IMR-90 (cell line): ENCODE measurements at regions not wholly inside any gene's neighbourhood (a gene's known extent, or its start where the extent isn't known, plus 50 kb on each side); places are given as distances from the start of the nearest gene placed in this dataset.

Experiments used
- ATAC-seq: fragments of 200-7000 bp; cut with Tn5 transposase; 2 replicates; pipeline ENCODE4 v1.9.1; 2020; ENCODE audit warnings: low read depth, mild to moderate bottlenecking, moderate library complexity
- BruUV-seq: library from RNA; stranded (reverse); fragments of 400-500 nt; replicated peaks from 2 replicates; lab custom pipeline; 2021; lab: Mats Ljungman, UMichigan
- CTCF ChIA-PET: fragments of 300-600 bp; formaldehyde crosslinking; extraction: SDS; loops from one replicate; lab custom pipeline; 2021; ENCODE audit warnings: antibody characterized with exemption; lab: Yijun Ruan, JAX
- POLR2A ChIA-PET: fragments of 300-600 bp; sonication (Branson Sonifier 250); formaldehyde crosslinking; loops from one replicate; lab custom pipeline; 2022; ENCODE audit warnings: antibody characterized with exemption; ENCODE audit not compliant: unreplicated experiment; lab: Charles Lee
- DNase-seq: peaks from one replicate; pipeline ENCODE4 v3.0.0; 2013
- H2AFZ ChIP-seq: replicated peaks from 2 replicates; pipeline ENCODE3; 2013; ENCODE audit warnings: low read length, mild to moderate bottlenecking; ENCODE audit not compliant: poor library complexity
- H2AK5ac ChIP-seq: 2 replicates; pipeline ENCODE4 v1.6.1; 2013; ENCODE audit warnings: low read depth, low read length, inconsistent platforms
- H2AK9ac ChIP-seq: replicated peaks from 2 replicates; pipeline ENCODE3; 2013; ENCODE audit warnings: mild to moderate bottlenecking, low read depth, low read length, moderate library complexity; ENCODE audit not compliant: poor library complexity
- H2BK120ac ChIP-seq: 2 replicates; pipeline ENCODE4 v1.6.1; 2013; ENCODE audit warnings: low read depth, low read length, inconsistent platforms
- H2BK15ac ChIP-seq: 3 replicates; pipeline ENCODE4 v1.6.1; 2013; ENCODE audit warnings: low read depth, low read length, inconsistent platforms
- H2BK20ac ChIP-seq: 2 replicates; pipeline ENCODE4 v1.6.1; 2013; ENCODE audit warnings: low read depth, mild to moderate bottlenecking, inconsistent platforms, low read length, moderate library complexity
- H2BK5ac ChIP-seq: 2 replicates; pipeline ENCODE4 v1.6.1; 2013; ENCODE audit warnings: mild to moderate bottlenecking, low read depth, low read length, inconsistent platforms; ENCODE audit not compliant: poor library complexity, severe bottlenecking
- H3K14ac ChIP-seq: replicated peaks from 2 replicates; pipeline ENCODE4 v1.6.1; 2013; ENCODE audit warnings: low read depth, low read length, inconsistent platforms
- H3K18ac ChIP-seq: 2 replicates; pipeline ENCODE4 v1.6.1; 2013; ENCODE audit warnings: low read depth, low read length, control low read depth
- H3K23ac ChIP-seq: 2 replicates; pipeline ENCODE4 v1.6.1; 2013; ENCODE audit warnings: low read depth, low read length, inconsistent platforms
- H3K27ac ChIP-seq: 2 replicates; pipeline ENCODE4 v1.5.1; 2013; ENCODE audit warnings: mild to moderate bottlenecking, control low read depth, low read length; ENCODE audit not compliant: insufficient read depth
- H3K27me3 ChIP-seq: 2 replicates; pipeline ENCODE4 v1.6.1; 2013; ENCODE audit warnings: low read length; ENCODE audit not compliant: control insufficient read depth, insufficient read depth
- H3K36me3 ChIP-seq: 2 replicates; pipeline ENCODE4 v1.6.1; 2013; ENCODE audit warnings: low read length, mixed read lengths; ENCODE audit not compliant: control insufficient read depth, insufficient read depth
- H3K4ac ChIP-seq: 2 replicates; pipeline ENCODE4 v1.6.1; 2013; ENCODE audit warnings: low read depth, low read length, inconsistent platforms
- H3K4me1 ChIP-seq: 2 replicates; pipeline ENCODE4 v1.6.1; 2013; ENCODE audit warnings: low read length, mixed read lengths; ENCODE audit not compliant: control insufficient read depth, insufficient read depth
- H3K4me2 ChIP-seq: 2 replicates; pipeline ENCODE4 v1.6.1; 2013; ENCODE audit warnings: low read depth, mild to moderate bottlenecking, control low read depth, low read length, moderate library complexity
- H3K4me3 ChIP-seq: 2 replicates; pipeline ENCODE4 v1.5.1; 2013; ENCODE audit warnings: low read depth, mild to moderate bottlenecking, control low read depth, low read length, moderate library complexity; ENCODE audit not compliant: insufficient read depth
- H3K56ac ChIP-seq: 2 replicates; pipeline ENCODE4 v1.6.1; 2013; ENCODE audit warnings: low read length, inconsistent platforms; ENCODE audit not compliant: insufficient read depth; ENCODE audit errors: extremely low read depth
- H3K79me1 ChIP-seq, 2 experiments: 2 replicates each; pipeline ENCODE4 v1.6.1; 2013; ENCODE audit warnings: low read length in 2 of 2, inconsistent platforms in 1 of 2, low read depth in 1 of 2
- H3K9ac ChIP-seq: 2 replicates; pipeline ENCODE4 v1.6.1; 2013; ENCODE audit warnings: low read depth, low read length, control low read depth
- H3K9me1 ChIP-seq: 2 replicates; pipeline ENCODE4 v1.6.1; 2013; ENCODE audit warnings: low read length, inconsistent platforms; ENCODE audit not compliant: insufficient read depth
- H3K9me3 ChIP-seq: 2 replicates; pipeline ENCODE4 v1.6.1; 2013; ENCODE audit warnings: low read length; ENCODE audit not compliant: control insufficient read depth, insufficient read depth
- H4K20me1 ChIP-seq: 2 replicates; pipeline ENCODE4 v1.6.1; 2013; ENCODE audit warnings: low read length, inconsistent platforms; ENCODE audit not compliant: insufficient read depth
- H4K5ac ChIP-seq: 2 replicates; pipeline ENCODE4 v1.6.1; 2013; ENCODE audit warnings: mild to moderate bottlenecking, low read depth, low read length, control low read depth
- H4K8ac ChIP-seq, 2 experiments: 2 replicates each; pipeline ENCODE4 v1.6.1; 2013; ENCODE audit warnings: low read depth in 2 of 2, low read length in 2 of 2, control low read depth in 1 of 2, inconsistent platforms in 1 of 2
- H4K91ac ChIP-seq: 2 replicates; pipeline ENCODE4 v1.6.1; 2013; ENCODE audit warnings: low read depth, low read length, inconsistent platforms; ENCODE audit not compliant: insufficient read depth
- CEBPB ChIP-seq: IDR thresholded peaks from 2 replicates; pipeline ENCODE4 v1.6.1; 2012; ENCODE audit warnings: low read depth, low read length, improper control_type of control experiment
- ELK1 ChIP-seq: fragments of 150-350 bp; IDR thresholded peaks from 2 replicates; pipeline ENCODE4 v1.6.1; 2016; ENCODE audit warnings: low read depth, mild to moderate bottlenecking, low read length, moderate library complexity, borderline replicate concordance
- FOS ChIP-seq: fragments of 150-350 bp; IDR thresholded peaks from 2 replicates; pipeline ENCODE4 v1.6.1; 2016; ENCODE audit warnings: low read depth, low read length
- MAZ ChIP-seq: IDR thresholded peaks from 2 replicates; pipeline ENCODE4 v1.6.1; 2012; ENCODE audit warnings: low read depth, mild to moderate bottlenecking, low read length, improper control_type of control experiment, moderate library complexity, borderline replicate concordance
- WGBS, 2 experiments: methylation state at CpG; one replicate each; pipeline versions ENCODE4 v1.1.5 to v1.1.7; 2013; ENCODE audit warnings: missing lambda C conversion rate in 2 of 2; ENCODE audit not compliant: insufficient read length in 1 of 2; ENCODE audit errors: extremely low coverage in 2 of 2; 5-methylcytosine and 5-hydroxymethylcytosine counted together
- dilution Hi-C: fragments of 300-500 bp; cut with HindIII; formaldehyde crosslinking; loops from one replicate; pipeline ENCODE4 v1.14.3; 2018; ENCODE audit warnings: low sequenced_read_pairs; ENCODE audit not compliant: unreplicated experiment
- in situ Hi-C: fragments of 300-500 bp; cut with MboI; formaldehyde crosslinking; loops from 3 replicates; pipeline ENCODE4 v1.14.3; 2019; ENCODE audit warnings: low sequenced_read_pairs, inconsistent platforms, mixed read lengths
- intact Hi-C: fragments of 100-400 bp; cut with micrococcal nuclease; formaldehyde crosslinking; loops from 2 replicates; pipeline ENCODE4 v1.10.0; 2022

GRCh38 chr4:125461676-125462363, 147.1 kb downstream of the FAT4 start:
- no peak overlapping the region for H3K4me3 ChIP-seq
- peak overlapping the region; percentile 31 for H2BK5ac ChIP-seq
- dilution Hi-C loops (no loop called here), intact Hi-C loops (no loop called here), in situ Hi-C loops (no loop called here)
- H3K4me1 ChIP-seq: no peaks in the 10 kb centered on the region
- H3K23ac ChIP-seq: no peak overlapping the region
- no peaks in the 10 kb centered on the region for H3K27me3 ChIP-seq
- BruUV-seq: no TSS peak
- H3K9ac ChIP-seq: no peak overlapping the region
- no peaks in the 10 kb centered on the region for H3K9me3 ChIP-seq
- peak; percentile 11 for DNase-seq
- no peak overlapping the region for H2AFZ ChIP-seq
- H2AK5ac ChIP-seq: no peak overlapping the region
- no peak overlapping the region for H2BK20ac ChIP-seq
- no peaks in the 10 kb centered on the region for H4K20me1 ChIP-seq
- H3K79me1 ChIP-seq: peaks cover 0 to 4% of the 10 kb centered on the region in 2 experiments; a peak in 1 of 4 replicates
- ChIA-PET POLR2A (interaction anchor here (0.5 kb wide), 1 partner anchor 68 kb away, joined by 3 read pairs; no protein-coding TSS in a partner anchor), CTCF (no interaction called here)
- no peak overlapping the region for H3K56ac ChIP-seq
- H3K27ac ChIP-seq: peak overlapping the region; percentile 27; the same call in 1 of the 2 replicates
- no CpG with 5 or more reads among the region's 3 CpGs for WGBS, 2 experiments
- no peak overlapping the region for H2BK15ac ChIP-seq
- H3K36me3 ChIP-seq: no peaks in the 10 kb centered on the region
- no peak overlapping the region for H4K91ac ChIP-seq
- no peaks in the 10 kb centered on the region for H3K9me1 ChIP-seq
- H2BK120ac ChIP-seq: no peak overlapping the region
- H3K4me2 ChIP-seq: peak overlapping the region; percentile 53; the same call in 1 of the 2 replicates
- no peak overlapping the region for H2AK9ac ChIP-seq
- TF ChIP-seq FOS (no peak), ELK1 (no peak), CEBPB (no peak), MAZ (no peak)
- no peak overlapping the region for H3K14ac ChIP-seq
- no peak overlapping the region for H3K18ac ChIP-seq
- H4K8ac ChIP-seq: no peak overlapping the region
- no peak overlapping the region for H3K4ac ChIP-seq
- ATAC-seq: peak; percentile 53
- H4K5ac ChIP-seq: 0 out of 2 replicates have a peak overlapping the region, but pooled peaks have one; percentile 50
